ENCODE measurements at regions not wholly inside any gene's neighbourhood (a gene's known extent, or its start where the extent isn't known, plus 50 kb on each side); places are given as distances from the start of the nearest gene placed in this dataset.
A peak's percentile ranks its signal among the peaks of the same experiment; 100 is the strongest.

DNA sequence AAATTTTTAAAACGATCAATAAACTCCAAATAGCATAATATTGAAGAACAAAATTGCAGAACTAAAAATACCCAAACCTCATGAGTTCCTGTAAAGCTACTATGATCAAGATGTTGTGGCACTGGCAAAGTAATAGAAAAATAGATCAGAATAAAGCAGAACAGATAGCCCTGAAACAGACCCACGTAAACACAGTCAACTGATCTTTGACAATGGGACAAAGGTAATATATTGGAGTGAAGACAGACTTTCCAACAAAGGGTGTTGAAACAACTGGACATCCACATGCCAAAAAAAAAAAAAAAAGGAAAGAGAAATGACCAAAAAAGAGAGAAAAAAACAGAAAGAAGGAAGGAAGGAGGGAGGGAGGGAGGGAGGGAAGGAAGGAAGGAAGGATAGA, 138.7 kb downstream of the IRS2 start:
- DNase-seq (ENCODE audit: low spot score): no peak
- intact Hi-C loops (cut with DNase I): no loop called here

DNA sequence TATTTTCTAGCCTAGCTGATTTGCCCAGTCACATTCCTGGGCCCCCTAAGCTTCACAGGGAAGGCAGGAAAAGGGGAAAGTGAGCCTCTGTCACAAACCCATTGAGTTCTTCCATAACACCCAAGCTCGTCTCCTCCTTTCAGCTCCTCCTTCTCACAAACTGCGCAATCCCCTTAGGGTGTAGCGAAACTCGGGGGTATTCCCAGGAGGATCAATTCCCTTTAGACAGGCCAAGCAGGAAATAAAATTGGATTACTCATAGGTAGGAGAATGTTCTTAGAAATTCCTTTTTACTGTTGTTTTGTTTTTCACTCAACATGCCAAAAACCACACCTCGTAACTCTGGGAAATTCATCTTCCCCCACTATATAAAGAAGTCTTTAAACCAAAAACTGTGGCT, 139.3 kb downstream of the IRS2 start:
- DNase-seq (ENCODE audit: low spot score): no peak
- intact Hi-C loops (cut with DNase I): no loop called here

DNA sequence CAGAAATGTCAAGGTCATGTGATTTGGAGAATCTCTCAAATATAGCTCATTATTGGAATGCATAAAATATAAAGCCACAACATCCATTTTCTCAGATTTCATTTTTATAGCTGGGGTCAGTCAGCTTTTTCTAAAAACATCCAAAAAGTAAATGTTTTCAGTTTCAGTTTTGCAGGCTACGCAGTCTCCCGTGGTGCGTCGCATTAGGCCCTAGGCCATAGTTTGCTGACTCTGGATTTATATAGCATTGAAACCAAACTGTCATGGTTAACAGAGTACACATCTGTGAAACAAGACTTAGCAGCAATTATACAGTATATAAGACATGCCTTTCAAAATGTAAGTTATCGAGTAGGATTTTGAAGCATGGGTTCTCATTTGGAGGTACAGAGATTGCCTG, 140.0 kb downstream of the IRS2 start:
- intact Hi-C loops (cut with DNase I): no loop called here
- no peak for DNase-seq (ENCODE audit: low spot score)

DNA sequence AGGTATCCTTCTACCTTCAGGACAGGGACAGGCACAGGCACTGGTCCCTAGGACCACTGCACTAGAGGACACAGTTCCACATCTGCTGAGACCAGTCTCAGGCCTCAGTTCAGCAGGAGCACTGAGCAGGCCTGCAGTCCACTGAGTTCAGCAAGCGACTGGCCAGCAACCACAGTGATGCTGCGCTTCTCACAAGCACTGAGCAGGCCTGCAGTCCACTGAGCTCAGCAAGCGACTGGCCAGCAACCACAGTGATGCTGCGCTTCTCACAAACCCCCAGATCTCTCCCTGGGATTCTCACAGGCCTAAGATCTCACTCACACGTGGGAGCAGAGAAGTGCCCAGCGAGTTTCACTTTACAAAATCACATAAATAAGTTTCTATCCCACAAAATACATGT, 140.6 kb downstream of the IRS2 start:
- no peak for DNase-seq (ENCODE audit: low spot score)
- intact Hi-C loops (cut with DNase I): no loop called here

DNA sequence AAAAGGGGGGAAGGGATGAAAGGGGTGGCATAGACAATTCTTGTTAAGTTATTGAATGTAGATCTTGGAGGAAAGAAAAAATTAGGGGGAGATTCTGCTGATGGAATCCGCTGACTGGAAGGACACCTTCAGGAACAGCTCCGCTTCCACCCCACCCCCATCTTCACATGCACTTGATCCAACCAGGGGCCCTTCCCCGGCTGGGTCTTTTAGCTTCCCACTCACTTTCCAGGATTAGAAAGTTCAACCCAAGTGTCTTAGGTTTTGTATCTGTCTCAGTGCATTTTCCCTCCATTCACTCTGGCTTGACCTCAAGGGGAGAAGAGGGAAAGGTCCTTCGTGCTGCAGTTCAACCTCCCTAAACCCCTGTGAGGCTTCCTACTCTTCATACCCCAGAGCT, 141.4 kb downstream of the IRS2 start:
- DNase-seq (ENCODE audit: low spot score): no peak
- intact Hi-C loops (cut with DNase I): no loop called here

DNA sequence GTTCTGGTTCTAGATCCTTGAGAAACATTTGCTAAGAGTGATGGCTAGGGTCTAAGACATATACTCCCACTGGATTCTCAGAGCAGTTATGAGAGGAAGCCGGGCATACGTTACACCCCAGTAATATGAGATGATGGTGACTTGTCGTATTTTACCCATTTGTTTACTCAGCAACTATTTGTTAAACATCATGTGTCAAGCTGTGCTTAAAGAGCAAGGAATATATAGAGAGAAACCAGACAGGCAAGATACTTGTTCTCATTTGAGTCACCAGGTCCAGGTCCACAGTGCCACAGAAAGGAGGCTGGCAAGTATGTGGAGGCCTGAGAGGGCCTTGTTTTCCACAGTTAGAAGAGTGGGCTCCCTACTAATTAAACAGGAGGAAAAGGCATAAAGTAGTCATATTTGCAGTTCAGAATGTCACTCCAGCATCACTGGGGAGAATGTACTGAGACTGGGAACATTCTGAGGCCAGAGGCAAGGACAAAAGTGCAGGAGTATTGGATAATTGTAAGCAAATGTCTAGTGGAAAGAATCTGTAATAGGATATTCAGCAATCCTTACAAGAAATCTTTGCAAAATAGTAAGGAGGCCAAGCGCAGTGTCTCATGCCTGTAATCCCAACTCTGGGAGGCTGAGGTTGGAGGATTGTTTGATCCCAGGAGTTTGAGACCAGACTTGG, 142.2 kb downstream of the IRS2 start:
- DNase-seq (ENCODE audit: low spot score): no peak
- intact Hi-C loops (cut with DNase I): no loop called here

DNA sequence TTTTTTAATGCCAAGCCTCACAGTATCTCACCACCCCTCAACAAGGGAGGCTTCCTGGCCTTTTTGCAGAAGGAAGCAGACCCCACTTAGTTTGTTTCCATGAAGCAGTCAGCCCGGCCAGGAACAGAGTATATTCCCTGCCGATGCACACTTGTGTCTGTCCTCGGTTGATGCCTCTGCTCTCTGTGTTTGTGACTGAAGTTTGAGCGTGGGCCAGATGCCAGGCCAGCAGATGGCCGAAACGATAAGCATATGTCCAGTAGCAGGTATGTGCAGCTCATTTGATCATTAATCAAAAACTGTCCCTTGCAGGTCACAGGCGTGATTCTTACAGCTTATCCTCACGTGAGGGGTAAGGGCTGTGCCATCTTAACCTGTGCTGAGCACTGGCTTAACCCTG, 144.0 kb downstream of the IRS2 start:
- no peak for DNase-seq (ENCODE audit: low spot score)
- intact Hi-C loops (cut with DNase I): no loop called here

DNA sequence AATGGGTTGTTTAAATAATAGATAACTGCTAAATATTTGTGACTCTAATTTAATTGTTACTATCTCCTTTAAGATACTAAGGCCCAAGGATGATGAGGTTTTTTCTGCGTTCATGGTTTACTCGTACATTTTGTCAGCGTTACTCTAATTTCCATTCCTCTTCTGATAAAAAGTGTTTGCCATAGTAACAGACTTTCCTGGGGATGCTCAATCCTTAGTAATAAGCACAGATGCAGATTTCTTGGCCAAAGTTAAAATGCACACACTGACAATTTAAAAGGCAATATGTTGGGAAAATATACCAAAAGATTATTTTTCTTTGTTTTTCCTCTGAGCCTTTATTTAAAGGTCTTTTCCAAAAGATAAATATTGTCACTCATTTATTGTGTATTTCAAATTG, 149.6 kb downstream of the IRS2 start:
- no peak for DNase-seq (ENCODE audit: low spot score)

DNA sequence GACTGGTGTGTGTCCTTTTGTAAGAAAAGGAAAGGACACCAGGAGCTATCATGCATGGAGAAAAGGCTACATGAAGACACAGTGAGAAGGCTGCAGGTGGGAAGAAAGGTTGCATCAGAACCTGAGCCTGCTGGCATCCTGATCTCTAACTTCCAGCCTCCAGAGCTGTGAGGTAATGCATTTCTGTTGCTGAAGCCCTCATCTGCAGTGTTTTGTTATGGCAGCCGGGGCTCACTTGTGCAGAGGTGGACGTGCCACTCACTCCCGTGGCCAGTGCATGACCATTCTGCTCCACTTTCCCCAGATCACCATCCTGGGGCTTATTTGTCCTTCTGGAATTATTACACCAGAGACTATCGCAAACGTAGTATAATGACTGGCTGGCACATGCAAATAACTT, 155.3 kb downstream of the IRS2 start:
- DNase-seq (ENCODE audit: low spot score): no peak

More for the DNA sequence above, 149.6 kb downstream of the IRS2 start:
- intact Hi-C loops (cut with DNase I): no loop called here

DNA sequence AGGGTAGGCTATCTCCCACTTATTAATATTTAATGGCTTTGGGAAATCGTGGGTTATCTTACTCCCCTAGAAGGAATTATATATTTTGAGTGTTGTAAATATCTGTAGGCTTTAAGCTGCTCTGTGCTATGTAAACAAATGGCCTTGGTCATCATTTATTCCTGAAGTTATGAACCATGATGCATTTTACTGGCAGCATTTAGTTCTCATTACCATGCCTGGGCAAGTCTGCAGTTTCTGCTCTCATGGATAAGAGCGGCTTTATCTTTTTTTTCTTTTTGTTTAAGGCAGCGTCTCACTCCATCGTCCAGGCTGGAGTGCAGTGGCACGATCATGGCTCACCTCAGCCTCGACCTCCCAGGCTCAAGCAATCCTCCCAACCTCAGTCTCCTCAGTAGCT, 156.1 kb downstream of the IRS2 start:
- intact Hi-C loops (cut with DNase I): no loop called here
- no peak for DNase-seq (ENCODE audit: low spot score)

More for the DNA sequence above, 155.3 kb downstream of the IRS2 start:
- intact Hi-C loops (cut with DNase I): no loop called here

DNA sequence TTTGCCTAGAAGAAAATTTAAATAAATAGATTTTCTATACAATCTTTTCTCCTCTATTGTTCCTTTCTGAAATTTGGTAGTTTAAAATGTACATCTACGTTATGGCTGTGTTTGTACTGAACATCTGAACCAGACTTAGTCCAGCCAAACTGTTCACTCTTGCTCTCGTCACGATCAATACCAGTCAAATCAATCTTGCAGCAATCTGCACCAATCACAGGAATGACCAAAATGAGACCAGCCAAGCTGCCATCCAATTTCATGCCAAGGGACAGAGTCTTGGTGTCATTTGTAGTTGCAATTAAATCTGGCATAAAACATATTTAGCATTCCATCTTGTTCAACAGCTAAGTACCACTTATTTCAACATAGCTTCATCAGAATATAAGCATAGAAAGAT, 156.6 kb downstream of the IRS2 start:
- intact Hi-C loops (cut with DNase I): no loop called here
- DNase-seq (ENCODE audit: low spot score): no peak

DNA sequence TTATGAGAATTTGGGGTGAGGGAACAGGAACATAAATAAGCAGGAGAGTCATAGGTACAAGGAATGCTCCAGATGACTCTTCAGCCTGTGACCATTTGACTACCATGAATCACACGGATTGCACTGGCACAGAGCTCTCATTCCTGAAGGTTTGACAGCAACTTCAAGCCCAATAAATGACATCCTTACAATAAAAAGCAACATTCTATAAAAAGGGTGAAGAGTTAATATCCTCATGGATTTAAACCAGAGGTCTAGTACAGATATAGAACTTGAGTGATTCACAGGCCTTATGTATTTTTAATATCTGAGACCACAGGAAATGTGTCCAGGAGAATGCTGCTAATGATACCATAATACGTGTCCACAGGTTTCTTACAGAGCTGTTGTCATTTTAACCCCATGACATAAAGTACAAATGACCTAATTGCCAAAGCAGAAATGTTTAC, 158.1 kb downstream of the IRS2 start:
- no peak for DNase-seq (ENCODE audit: low spot score)
- intact Hi-C loops (cut with DNase I): no loop called here

DNA sequence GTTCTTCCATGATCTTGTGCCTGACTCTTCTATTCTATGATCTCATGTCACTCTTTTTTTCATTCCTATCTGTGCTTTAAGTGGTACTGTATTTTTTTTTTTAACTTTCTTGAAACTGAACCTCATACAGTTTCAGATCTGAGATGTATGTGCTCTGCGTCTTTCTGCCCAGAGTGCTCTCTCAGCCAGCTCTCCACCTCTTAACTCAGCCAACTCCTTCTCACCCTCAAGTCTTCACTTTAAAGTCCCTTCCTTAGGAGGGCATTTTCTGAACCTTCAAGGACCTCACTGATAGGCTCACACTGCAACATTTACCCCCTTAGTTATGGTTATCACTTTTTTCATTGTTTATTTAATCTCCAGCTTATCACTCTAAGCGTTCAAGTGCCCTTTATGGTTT, 158.7 kb downstream of the IRS2 start:
- intact Hi-C loops (cut with DNase I): no loop called here

DNA sequence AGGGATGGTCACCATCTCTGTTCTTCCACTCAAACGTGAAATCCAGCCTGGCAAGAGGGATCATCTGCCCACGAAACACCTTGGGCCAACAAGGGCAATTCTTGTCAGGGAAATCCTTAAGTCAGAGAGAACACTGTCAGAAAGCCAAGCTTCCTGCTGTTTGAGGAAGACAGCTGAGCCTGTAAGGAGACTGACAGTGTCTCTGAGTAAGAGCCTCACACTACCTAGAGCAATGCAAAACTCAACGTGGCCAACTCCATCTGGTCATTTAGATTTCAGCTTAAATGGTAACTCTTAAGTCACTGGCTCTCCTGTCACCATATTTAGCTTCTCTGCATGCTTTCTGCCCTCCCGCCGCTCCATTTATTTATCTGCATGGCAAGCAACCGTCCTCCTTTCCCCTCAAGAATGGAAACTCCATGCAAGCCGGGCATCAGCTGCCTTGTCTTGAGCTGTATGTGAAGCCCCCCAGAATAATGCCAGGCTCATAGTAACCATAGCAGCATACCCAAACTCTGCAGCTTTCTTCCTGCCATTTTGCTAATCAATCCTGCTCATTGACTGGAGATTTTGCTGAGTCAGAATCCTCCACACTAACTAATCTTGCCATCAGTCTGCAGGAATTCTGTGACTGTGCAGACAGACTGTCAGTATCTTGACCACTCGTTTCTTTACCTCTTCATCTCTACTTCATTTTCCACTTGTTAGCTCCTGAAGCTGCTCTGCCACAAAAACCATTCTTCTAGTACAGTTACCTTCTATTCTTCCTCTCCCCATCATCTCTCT, 159.8 kb downstream of the IRS2 start:
- DNase-seq (ENCODE audit: low spot score): no peak
- intact Hi-C loops (cut with DNase I): no loop called here

More for the DNA sequence above, 158.7 kb downstream of the IRS2 start:
- no peak for DNase-seq (ENCODE audit: low spot score)

DNA sequence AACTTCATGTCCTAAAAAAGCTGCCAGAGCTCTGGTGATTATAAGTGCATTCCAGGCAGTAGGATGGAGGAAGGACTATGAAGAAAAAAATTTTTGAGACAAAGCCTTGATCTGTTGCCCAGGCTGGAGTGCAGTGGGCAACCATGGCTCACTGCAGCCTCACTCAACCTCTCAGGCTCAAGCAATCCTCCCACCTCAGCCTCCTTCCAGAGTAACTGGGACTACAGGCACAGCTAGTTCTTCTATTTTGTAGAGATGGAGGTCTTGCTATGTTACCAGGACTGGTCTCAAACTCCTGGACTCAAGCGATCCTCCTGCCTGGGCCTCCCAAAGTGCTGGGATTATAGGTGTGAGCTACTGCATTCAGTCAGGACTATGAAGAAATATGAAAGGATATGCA, 161.2 kb downstream of the IRS2 start:
- DNase-seq (ENCODE audit: low spot score): no peak
- intact Hi-C loops (cut with DNase I): no loop called here

DNA sequence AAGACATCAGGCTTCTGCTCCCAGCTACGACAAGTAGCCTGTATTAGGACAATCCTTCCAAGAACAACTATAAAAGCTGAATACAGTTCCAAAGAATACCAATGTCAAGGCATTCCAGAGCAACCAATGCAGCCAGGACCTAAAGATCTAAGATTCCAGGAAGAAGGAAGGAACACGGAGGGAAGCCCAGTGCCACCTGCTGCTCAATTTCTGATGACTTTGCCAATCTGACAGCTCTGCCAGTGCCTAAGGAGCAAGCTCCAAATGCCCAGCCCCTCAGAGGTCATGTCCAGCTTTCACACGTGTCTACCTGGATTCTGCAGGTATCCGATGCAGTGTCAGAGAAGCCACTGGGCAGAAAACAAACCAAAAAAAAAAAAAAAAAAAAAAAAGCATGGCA, 164.4 kb downstream of the IRS2 start:
- DNase-seq (ENCODE audit: low spot score): no peak
- intact Hi-C loops (cut with DNase I): no loop called here

DNA sequence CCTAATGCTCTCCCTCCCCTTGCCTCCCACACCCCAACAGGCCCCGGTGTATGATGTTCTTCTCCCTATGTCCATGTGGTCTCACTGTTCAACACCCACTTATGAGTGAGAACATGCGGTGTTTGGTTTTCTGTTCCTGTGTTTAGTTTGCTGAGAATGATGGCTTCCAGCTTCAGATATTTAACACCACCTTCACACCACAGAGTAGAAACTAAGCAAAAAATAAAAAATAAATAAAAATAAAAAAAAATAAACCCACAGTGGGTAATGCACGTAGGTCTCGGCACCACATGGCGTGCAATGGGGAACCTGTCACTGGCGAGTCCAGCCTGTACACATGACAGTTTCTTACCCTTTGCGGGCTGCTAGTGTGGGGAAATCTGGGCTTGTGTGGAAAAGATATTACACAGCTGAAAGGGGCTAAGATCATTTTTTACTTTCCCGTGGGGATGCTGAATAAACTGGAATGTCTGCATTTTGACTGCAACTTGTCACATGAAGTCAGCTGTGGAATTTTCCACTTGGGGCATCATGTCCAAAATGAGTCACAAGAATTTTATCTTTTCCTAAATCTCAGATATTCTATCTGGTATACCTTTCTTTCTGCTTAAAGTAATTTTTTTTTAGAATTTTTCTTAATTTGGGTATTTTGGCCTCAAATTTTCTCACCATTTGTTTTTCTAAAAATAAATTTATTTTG, 170.5 kb downstream of the IRS2 start:
- intact Hi-C loops (cut with DNase I): no loop called here

DNA sequence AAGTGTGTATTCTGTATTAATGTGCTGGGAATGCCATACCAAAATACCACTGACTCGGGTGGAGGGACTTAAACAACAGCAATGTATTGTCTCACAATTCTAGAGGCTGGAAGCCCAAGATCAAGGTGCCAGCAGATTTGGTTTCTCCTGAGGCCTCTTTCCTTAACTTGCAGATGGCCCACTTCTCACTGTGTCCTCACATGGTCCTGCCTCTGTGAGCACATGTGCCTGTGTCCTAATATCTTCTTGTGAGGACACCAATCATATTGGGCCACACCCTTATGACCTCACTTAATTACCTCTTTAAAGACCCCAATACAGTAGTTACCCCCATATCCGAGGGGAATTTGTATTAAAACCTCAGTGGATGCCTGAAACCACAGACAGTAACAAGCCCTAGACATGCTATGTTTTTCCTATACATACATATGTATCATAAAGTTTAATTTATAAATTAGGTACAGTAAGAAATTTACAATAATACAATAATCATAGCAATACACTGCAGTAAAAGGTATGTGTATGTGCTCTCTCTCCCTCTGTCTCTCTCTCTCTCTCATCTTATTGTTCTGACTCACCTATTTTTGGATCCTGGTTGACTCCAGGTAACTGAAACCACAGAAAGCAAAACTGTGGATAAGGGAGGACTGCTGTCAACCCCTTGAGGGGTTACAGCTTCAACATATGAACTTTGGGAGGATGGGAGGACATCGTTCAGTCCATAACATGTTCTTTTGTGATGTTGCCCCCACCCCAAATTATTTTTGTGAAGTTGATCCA, 174.3 kb downstream of the IRS2 start:
- intact Hi-C loops (cut with DNase I): no loop called here
- no peak for DNase-seq (ENCODE audit: low spot score)

More for the DNA sequence above, 170.5 kb downstream of the IRS2 start:
- DNase-seq (ENCODE audit: low spot score): no peak

DNA sequence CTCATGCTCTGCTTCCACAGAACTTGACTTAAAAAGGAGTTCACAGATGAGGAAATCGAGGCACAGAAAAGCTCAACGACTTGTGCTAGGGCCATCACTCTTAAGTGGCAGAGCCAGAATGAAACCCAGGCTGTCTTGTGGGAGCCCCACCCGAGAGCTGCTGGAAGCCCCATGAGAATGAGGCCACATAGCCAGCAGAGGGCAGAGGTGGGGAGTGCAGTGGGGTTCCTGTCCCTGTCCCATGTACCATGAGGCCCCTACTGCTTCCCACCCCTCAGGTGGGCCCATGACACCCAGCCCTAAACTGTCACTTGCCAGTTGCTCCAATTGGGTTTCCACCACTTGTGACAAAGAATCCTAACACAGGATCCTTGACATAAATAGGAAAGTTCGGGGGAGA, 175.9 kb downstream of the IRS2 start:
- intact Hi-C loops (cut with DNase I): no loop called here
- peak; percentile 79 for DNase-seq (ENCODE audit: low spot score)

DNA sequence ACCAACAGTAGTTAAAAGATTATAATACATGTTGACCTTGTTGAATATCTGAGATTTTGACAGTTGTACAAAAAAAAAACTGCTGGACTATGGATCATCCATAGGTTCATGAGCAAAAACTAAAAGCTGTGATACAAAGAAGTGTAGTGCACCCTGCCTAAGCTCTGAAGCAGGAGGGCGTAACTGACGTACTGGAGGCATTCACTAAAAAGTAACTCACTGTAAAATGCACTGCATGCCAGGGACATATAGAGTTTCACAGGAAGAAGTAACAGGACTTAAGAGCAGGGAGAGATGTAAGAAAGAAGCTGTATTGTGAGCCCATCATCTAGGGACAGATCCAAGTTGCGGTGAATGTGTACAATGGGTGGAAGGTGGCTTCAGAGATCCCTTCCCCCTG, 177.9 kb downstream of the IRS2 start:
- intact Hi-C loops (cut with DNase I): no loop called here
- no peak for DNase-seq (ENCODE audit: low spot score)

Measured in cardiac septum (tissue), 1 donor.